K562 (cell line): ENCODE measurements at regions not wholly inside any gene's neighbourhood (a gene's known extent, or its start where the extent isn't known, plus 50 kb on each side); places are given as distances from the start of the nearest gene placed in this dataset.
A peak's percentile ranks its signal among the peaks of the same experiment; 100 is the strongest.

Experiments used
- ATAC-seq: fragments of 200-7000 bp; cut with Tn5 transposase; 3 replicates; pipeline ENCODE4 v1.9.1; 2020; ENCODE audit warnings: moderate library complexity
- BruUV-seq: library from RNA; stranded (reverse); fragments of 400-500 nt; replicated peaks from 2 replicates; lab custom pipeline; 2021; lab: Mats Ljungman, UMichigan
- CTCF ChIA-PET: fragments of 300-600 bp; formaldehyde crosslinking; extraction: SDS; loops from one replicate; lab custom pipeline; 2021; ENCODE audit warnings: low intra/inter-chr PET ratio; lab: Yijun Ruan, JAX
- POLR2A ChIA-PET: fragments of 300-600, 350-650 bp; sonication (Branson Sonifier 250); formaldehyde crosslinking; extraction: SDS; loops from one replicate; lab custom pipeline; 2021; ENCODE audit warnings: antibody characterized with exemption, inconsistent platforms; lab: Yijun Ruan, JAX
- DNase-seq, 4 experiments: peaks; one replicate each; pipeline versions ENCODE4 v3.0.0 to v3.0.0-alpha.2; 2011 to 2018; ENCODE audit warnings: low spot score in 3 of 4, mixed read lengths in 3 of 4; ENCODE audit errors: extremely low read depth in 1 of 4
- FAIRE-seq: peaks from 2 replicates; lab custom pipeline; 2011; peaks lifted over from hg19 to GRCh38; lab: Jason Lieb, UNC
- H2AFZ ChIP-seq: 2 replicates; pipeline ENCODE4 v1.6.0; 2011; ENCODE audit warnings: low read depth, low read length, control low read depth, inconsistent platforms
- H3K27ac ChIP-seq: fragments of 200-600 bp; 3 replicates; pipeline ENCODE4 v1.8.0; 2011; ENCODE audit warnings: low read depth, mild to moderate bottlenecking, control low read depth, inconsistent platforms, low read length, moderate library complexity, mixed read lengths; ENCODE audit errors: extremely low read depth
- H3K27me3 ChIP-seq, 2 experiments: fragments of 300-600 bp in 1 of 2; 2 replicates in 1 of 2; 3 replicates in 1 of 2; pipeline versions ENCODE4 v1.6.0 to v1.8.0; 2011; ENCODE audit warnings: inconsistent platforms in 2 of 2, low read length in 2 of 2, mild to moderate bottlenecking in 1 of 2, mixed read lengths in 1 of 2, moderate library complexity in 1 of 2; ENCODE audit not compliant: control insufficient read depth in 2 of 2, insufficient read depth in 2 of 2
- H3K36me3 ChIP-seq: fragments of 300-600 bp; 3 replicates; pipeline ENCODE4 v1.8.0; 2011; ENCODE audit warnings: mild to moderate bottlenecking, low read length, inconsistent platforms; ENCODE audit not compliant: control insufficient read depth, insufficient read depth
- H3K4me1 ChIP-seq, 2 experiments: fragments of 200-600 bp in 1 of 2; replicated peaks in 1 of 2; 2 replicates in 1 of 2; 3 replicates in 1 of 2; pipeline versions ENCODE4 v1.5.1 to v1.8.0; 2011; ENCODE audit warnings: inconsistent platforms in 2 of 2, low read length in 2 of 2, mild to moderate bottlenecking in 1 of 2, mixed read lengths in 1 of 2, moderate library complexity in 1 of 2; ENCODE audit not compliant: control insufficient read depth in 2 of 2, insufficient read depth in 2 of 2
- H3K4me2 ChIP-seq: 2 replicates; pipeline ENCODE4 v1.6.1; 2011; ENCODE audit warnings: low read length, control low read depth, inconsistent platforms, mixed read lengths; ENCODE audit not compliant: insufficient read depth
- H3K4me3 ChIP-seq: fragments of 200-600 bp; sonication (generic), shearing (Covaris generic); 2 replicates; pipeline ENCODE4 v1.5.1; 2016; ENCODE audit warnings: control low read depth, inconsistent platforms
- H3K79me2 ChIP-seq: fragments of 200-600 bp; 3 replicates; pipeline ENCODE4 v1.8.0; 2011; ENCODE audit warnings: low read length, inconsistent platforms; ENCODE audit not compliant: control insufficient read depth, insufficient read depth
- H3K9ac ChIP-seq, 2 experiments: 2 replicates each; pipeline versions ENCODE4 v1.6.0 to v1.6.1; 2011; ENCODE audit warnings: low read depth in 2 of 2, low read length in 2 of 2, control low read depth in 1 of 2, inconsistent platforms in 1 of 2, mild to moderate bottlenecking in 1 of 2, mixed read lengths in 1 of 2; ENCODE audit not compliant: insufficient read depth in 1 of 2
- H3K9me1 ChIP-seq: one replicate; pipeline ENCODE4 v1.6.0; 2011; ENCODE audit warnings: inconsistent platforms, mild to moderate bottlenecking, low read length, moderate library complexity; ENCODE audit not compliant: control insufficient read depth, insufficient read depth
- H3K9me3 ChIP-seq: replicated peaks from 2 replicates; pipeline ENCODE4 v1.5.1; 2011; ENCODE audit warnings: low read depth, low read length, inconsistent platforms; ENCODE audit not compliant: control insufficient read depth, insufficient read depth
- H4K20me1 ChIP-seq: replicated peaks from 2 replicates; pipeline ENCODE4 v1.6.1; 2011; ENCODE audit warnings: low read length, inconsistent platforms, mixed read lengths; ENCODE audit not compliant: control insufficient read depth, insufficient read depth
- RAD21 ChIP-seq, 2 experiments: fragments of 250-450 bp in 1 of 2; fragments of 450-650 bp in 1 of 2; sonication (Bioruptor Pico) in 1 of 2; formaldehyde crosslinking in 1 of 2; IDR thresholded peaks in 1 of 2; conservative IDR thresholded peaks in 1 of 2; 2 replicates each; pipeline versions ENCODE4 v1.4.0 to v1.8.0; 2020 to 2022; ENCODE audit warnings: mild to moderate bottlenecking in 2 of 2, moderate library complexity in 1 of 2
- RAD51 ChIP-seq: fragments of 450-650 bp; IDR thresholded peaks from 2 replicates; pipeline ENCODE4 v1.7.1; 2016; ENCODE audit warnings: low read depth, mild to moderate bottlenecking, borderline replicate concordance
- TEAD1 ChIP-seq, 2 experiments: fragments of 450-650 bp in 1 of 2; sonication (generic) in 1 of 2; formaldehyde crosslinking; IDR thresholded peaks; 2 replicates each; pipeline versions ENCODE4 v1.4.0 to v1.8.0; 2020 to 2022; ENCODE audit warnings: mild to moderate bottlenecking in 2 of 2, missing genetic modification reagents in 1 of 2
- ZC3H8 ChIP-seq: fragments of 450-650 bp; IDR thresholded peaks from 2 replicates; pipeline ENCODE4 v1.6.1; 2017
- WGBS: fragments of 100-300 bp; shearing (Covaris generic); methylation state at CpG from one replicate; pipeline ENCODE4 v1.1.6; 2016; ENCODE audit warnings: low coverage, mixed read lengths; ENCODE audit not compliant: insufficient coverage; ENCODE audit errors: missing lambda C conversion rate; 5-methylcytosine and 5-hydroxymethylcytosine counted together
- in situ Hi-C: fragments of 300-500 bp; cut with MboI; formaldehyde crosslinking; loops from 4 replicates; pipeline ENCODE4 v1.15.0; 2018; ENCODE audit warnings: inconsistent platforms, mixed read lengths
- intact Hi-C: fragments of 100-400 bp; cut with micrococcal nuclease; formaldehyde crosslinking; loops from 2 replicates; pipeline ENCODE4 v1.14.2; 2022
- TF ChIP-seq, protein P1 (sequence below): fragments of 450-650 bp; IDR thresholded peaks from 2 replicates; pipeline ENCODE4 v1.6.1; 2016; ENCODE audit warnings: low read depth, mild to moderate bottlenecking, moderate library complexity
- TF ChIP-seq, protein P2 (sequence below): fragments of 250-450 bp; sonication (Bioruptor Pico); IDR thresholded peaks from 2 replicates; pipeline ENCODE4 v1.5.0; 2021
- TF ChIP-seq, protein P3 (sequence below), 2 experiments: IDR thresholded peaks in 1 of 2; conservative IDR thresholded peaks in 1 of 2; 2 replicates each; pipeline ENCODE4 v1.6.1; 2016; ENCODE audit warnings: low read depth in 2 of 2, mild to moderate bottlenecking in 1 of 2, missing compliant biosample characterization in 1 of 2, missing genetic modification characterization in 1 of 2, moderate library complexity in 1 of 2
- TF ChIP-seq, protein P4 (sequence below), 3 experiments: IDR thresholded peaks in 2 of 3; conservative IDR thresholded peaks in 1 of 3; 2 replicates each; pipeline ENCODE4 v1.5.1; 2011 to 2012; ENCODE audit warnings: low read length in 3 of 3, mild to moderate bottlenecking in 3 of 3, control low read depth in 2 of 3, improper control_type of control experiment in 1 of 3, inconsistent platforms in 1 of 3, low read depth in 1 of 3, mixed read lengths in 1 of 3, moderate library complexity in 1 of 3; ENCODE audit not compliant: insufficient read depth in 2 of 3

DNA sequence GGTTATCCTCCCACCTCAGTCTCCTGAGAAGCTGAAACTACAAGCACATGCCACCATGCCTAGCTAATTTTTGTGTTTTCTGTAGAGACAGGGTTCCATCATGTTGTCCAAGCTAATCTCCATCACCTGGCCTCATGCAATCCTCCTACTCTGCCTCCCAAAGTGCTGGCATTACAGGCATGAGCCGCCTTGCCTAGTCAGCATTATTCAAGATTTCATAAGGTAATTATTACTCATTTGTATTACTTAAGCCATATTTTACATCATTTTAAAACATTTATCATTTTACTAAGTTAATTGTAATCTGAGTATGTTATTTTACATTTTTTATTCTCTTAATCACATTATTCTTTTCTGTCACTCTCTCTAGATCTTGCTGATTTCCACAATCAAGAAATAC lies 1575.6 kb downstream of the NCAM2 start (continued):
- TF ChIP-seq, protein P1, sequence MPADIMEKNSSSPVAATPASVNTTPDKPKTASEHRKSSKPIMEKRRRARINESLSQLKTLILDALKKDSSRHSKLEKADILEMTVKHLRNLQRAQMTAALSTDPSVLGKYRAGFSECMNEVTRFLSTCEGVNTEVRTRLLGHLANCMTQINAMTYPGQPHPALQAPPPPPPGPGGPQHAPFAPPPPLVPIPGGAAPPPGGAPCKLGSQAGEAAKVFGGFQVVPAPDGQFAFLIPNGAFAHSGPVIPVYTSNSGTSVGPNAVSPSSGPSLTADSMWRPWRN, result no peak
- TF ChIP-seq, protein P2, sequence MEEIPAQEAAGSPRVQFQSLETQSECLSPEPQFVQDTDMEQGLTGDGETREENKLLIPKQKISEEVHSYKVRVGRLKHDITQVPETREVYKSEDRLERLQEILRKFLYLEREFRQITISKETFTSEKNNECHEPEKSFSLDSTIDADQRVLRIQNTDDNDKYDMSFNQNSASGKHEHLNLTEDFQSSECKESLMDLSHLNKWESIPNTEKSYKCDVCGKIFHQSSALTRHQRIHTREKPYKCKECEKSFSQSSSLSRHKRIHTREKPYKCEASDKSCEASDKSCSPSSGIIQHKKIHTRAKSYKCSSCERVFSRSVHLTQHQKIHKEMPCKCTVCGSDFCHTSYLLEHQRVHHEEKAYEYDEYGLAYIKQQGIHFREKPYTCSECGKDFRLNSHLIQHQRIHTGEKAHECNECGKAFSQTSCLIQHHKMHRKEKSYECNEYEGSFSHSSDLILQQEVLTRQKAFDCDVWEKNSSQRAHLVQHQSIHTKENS (CRISPR knock-in tag), result no peak
- TF ChIP-seq RAD51 (no peak), RAD21 (CRISPR knock-in tag; conservative IDR thresholded peaks at IDR 0.05 in 1 of 2, IDR thresholded peaks at IDR 0.05 in 1 of 2) (no peak)

DNA sequence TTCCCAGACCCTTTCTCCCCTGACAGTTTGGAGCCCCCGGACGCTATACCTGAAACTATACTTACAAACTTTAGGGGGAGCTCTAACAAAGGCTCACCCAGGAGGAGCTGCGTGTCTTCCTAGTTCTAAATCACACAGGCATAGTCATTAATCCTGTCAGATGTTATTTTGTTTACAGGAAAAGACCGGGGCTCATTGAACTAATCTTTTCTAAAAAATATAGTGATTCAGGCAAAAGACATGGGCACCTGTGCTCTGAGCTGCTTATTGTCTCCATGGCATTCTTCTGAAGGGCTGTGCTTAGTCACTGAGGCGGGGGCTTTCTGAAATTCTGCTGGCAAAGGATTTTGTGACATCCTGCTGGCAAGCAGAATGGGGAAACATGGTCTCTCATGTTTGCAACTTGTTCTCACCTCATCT lies 1577.0 kb downstream of the NCAM2 start:
- peak; percentile 57; the same call in 1 of the 3 replicates for ATAC-seq
- TF ChIP-seq TEAD1 (CRISPR knock-in tag; IDR thresholded peaks at IDR 0.05), result no peak
- TF ChIP-seq ZC3H8, result no peak
- peak in 1 of 2 experiments; percentile 30; a peak in 2 of 4 replicates for TF ChIP-seq RAD21 (CRISPR knock-in tag; conservative IDR thresholded peaks at IDR 0.05 in 1 of 2, IDR thresholded peaks at IDR 0.05 in 1 of 2)
- TF ChIP-seq, protein P3, sequence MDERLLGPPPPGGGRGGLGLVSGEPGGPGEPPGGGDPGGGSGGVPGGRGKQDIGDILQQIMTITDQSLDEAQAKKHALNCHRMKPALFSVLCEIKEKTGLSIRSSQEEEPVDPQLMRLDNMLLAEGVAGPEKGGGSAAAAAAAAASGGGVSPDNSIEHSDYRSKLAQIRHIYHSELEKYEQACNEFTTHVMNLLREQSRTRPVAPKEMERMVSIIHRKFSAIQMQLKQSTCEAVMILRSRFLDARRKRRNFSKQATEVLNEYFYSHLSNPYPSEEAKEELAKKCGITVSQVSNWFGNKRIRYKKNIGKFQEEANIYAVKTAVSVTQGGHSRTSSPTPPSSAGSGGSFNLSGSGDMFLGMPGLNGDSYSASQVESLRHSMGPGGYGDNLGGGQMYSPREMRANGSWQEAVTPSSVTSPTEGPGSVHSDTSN (CRISPR knock-in tag; IDR thresholded peaks at IDR 0.05; ENCODE audit: low read depth), result no peak
- TF ChIP-seq, protein P3 (tag; conservative IDR thresholded peaks at IDR 0.05; ENCODE audit: low read depth), result peak; percentile 38
- TF ChIP-seq, protein P4, sequence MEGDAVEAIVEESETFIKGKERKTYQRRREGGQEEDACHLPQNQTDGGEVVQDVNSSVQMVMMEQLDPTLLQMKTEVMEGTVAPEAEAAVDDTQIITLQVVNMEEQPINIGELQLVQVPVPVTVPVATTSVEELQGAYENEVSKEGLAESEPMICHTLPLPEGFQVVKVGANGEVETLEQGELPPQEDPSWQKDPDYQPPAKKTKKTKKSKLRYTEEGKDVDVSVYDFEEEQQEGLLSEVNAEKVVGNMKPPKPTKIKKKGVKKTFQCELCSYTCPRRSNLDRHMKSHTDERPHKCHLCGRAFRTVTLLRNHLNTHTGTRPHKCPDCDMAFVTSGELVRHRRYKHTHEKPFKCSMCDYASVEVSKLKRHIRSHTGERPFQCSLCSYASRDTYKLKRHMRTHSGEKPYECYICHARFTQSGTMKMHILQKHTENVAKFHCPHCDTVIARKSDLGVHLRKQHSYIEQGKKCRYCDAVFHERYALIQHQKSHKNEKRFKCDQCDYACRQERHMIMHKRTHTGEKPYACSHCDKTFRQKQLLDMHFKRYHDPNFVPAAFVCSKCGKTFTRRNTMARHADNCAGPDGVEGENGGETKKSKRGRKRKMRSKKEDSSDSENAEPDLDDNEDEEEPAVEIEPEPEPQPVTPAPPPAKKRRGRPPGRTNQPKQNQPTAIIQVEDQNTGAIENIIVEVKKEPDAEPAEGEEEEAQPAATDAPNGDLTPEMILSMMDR (IDR thresholded peaks at IDR 0.05 in 2 of 3, conservative IDR thresholded peaks at IDR 0.05 in 1 of 3; ENCODE audit: insufficient read depth in 2 of 3, low read depth in 1 of 3, low read length in 3 of 3), result 0 out of 6 replicates have a peak, but pooled peaks have one; percentile 3 to 15 (median 7)
- in situ Hi-C loops (no loop called here), intact Hi-C loops (no loop called here)
- no peaks in the 10 kb centered on the region for H3K4me1 ChIP-seq
- POLR2A ChIA-PET, result no interaction called here
- WGBS, result 0% methylated on average over 5 of the region's 5 CpGs
- H3K36me3 ChIP-seq, result no peaks in the 10 kb centered on the region
- H3K27ac ChIP-seq, result no peak overlapping the region
- CTCF ChIA-PET, result no interaction called here
- no TSS peak for BruUV-seq
- H4K20me1 ChIP-seq, result no peaks in the 10 kb centered on the region
- H3K27me3 ChIP-seq, result no peaks in the 10 kb centered on the region
- DNase-seq, result peak; percentile 5 to 21 (median 12)
- no peak overlapping the region for H3K4me3 ChIP-seq
- H3K9me1 ChIP-seq, result no peaks in the 10 kb centered on the region
- no peak overlapping the region for H3K9ac ChIP-seq
- no peaks in the 10 kb centered on the region for H3K9me3 ChIP-seq
- H2AFZ ChIP-seq, result no peak overlapping the region
- FAIRE-seq, result no peak
- H3K4me2 ChIP-seq, result no peak overlapping the region
- H3K79me2 ChIP-seq, result no peaks in the 10 kb centered on the region
